HepG2 (cell line): ENCODE measurements at regions not wholly inside any gene's neighbourhood (a gene's known extent, or its start where the extent isn't known, plus 50 kb on each side); places are given as distances from the start of the nearest gene placed in this dataset.

Experiments used
- ATAC-seq: fragments of 200-7000 bp; cut with Tn5 transposase; 3 replicates; pipeline ENCODE4 v1.9.1; 2020; ENCODE audit warnings: mild to moderate bottlenecking, moderate library complexity
- BruUV-seq: library from RNA; stranded (reverse); fragments of 400-500 nt; replicated peaks from 2 replicates; lab custom pipeline; 2021; lab: Mats Ljungman, UMichigan
- CTCF ChIA-PET: fragments of 300-600 bp; formaldehyde crosslinking; extraction: SDS; loops from one replicate; lab custom pipeline; 2021; ENCODE audit warnings: low total read pairs, inconsistent platforms, low intra/inter-chr PET ratio; lab: Yijun Ruan, JAX
- POLR2A ChIA-PET: fragments of 350-600 bp; sonication (Branson Sonifier 250); formaldehyde crosslinking; loops from one replicate; lab custom pipeline; 2020; ENCODE audit warnings: antibody characterized with exemption, inconsistent platforms; lab: Yijun Ruan, JAX
- DNase-seq: peaks from one replicate; pipeline ENCODE4 v3.0.0-alpha.2; 2015; ENCODE audit warnings: low spot score
- FAIRE-seq: peaks from 3 replicates; lab custom pipeline; 2011; peaks lifted over from hg19 to GRCh38; lab: Jason Lieb, UNC
- H2AFZ ChIP-seq: one replicate; pipeline ENCODE4 v1.6.1; 2011; ENCODE audit warnings: low read length, inconsistent platforms
- H3K27ac ChIP-seq: fragments of 300-600 bp; 3 replicates; pipeline ENCODE4 v1.8.0; 2011; ENCODE audit warnings: mixed run types, mild to moderate bottlenecking, mixed read lengths, low read length, inconsistent platforms; ENCODE audit not compliant: insufficient read depth; ENCODE audit errors: extremely low read length
- H3K27me3 ChIP-seq, 2 experiments: fragments of 200-600 bp in 1 of 2; 2 replicates in 1 of 2; 3 replicates in 1 of 2; pipeline versions ENCODE4 v1.6.0 to v1.8.0; 2011; ENCODE audit warnings: low read length in 2 of 2, mild to moderate bottlenecking in 2 of 2, moderate library complexity in 2 of 2, inconsistent platforms in 1 of 2; ENCODE audit not compliant: insufficient read depth in 2 of 2, control insufficient read depth in 1 of 2
- H3K36me3 ChIP-seq, 2 experiments: fragments of 200-600 bp in 1 of 2; replicated peaks in 1 of 2; 2 replicates in 1 of 2; 3 replicates in 1 of 2; pipeline versions ENCODE4 v1.5.1 to v1.8.0; 2011; ENCODE audit warnings: low read length in 2 of 2, inconsistent platforms in 1 of 2; ENCODE audit not compliant: insufficient read depth in 2 of 2, control insufficient read depth in 1 of 2
- H3K4me1 ChIP-seq: 2 replicates; pipeline ENCODE4 v1.5.1; 2012; ENCODE audit warnings: low read length, inconsistent platforms; ENCODE audit not compliant: insufficient read depth
- H3K4me2 ChIP-seq: 2 replicates; pipeline ENCODE4 v1.6.0; 2011; ENCODE audit warnings: low read depth, low read length, inconsistent platforms
- H3K4me3 ChIP-seq, 3 experiments: fragments of 200-600 bp in 1 of 3; sonication (generic), shearing (Covaris generic) in 1 of 3; replicated peaks in 1 of 3; 2 replicates each; pipeline ENCODE4 v1.5.1; 2011 to 2016; ENCODE audit warnings: low read length in 3 of 3, inconsistent platforms in 2 of 3, low read depth in 2 of 3, mild to moderate bottlenecking in 2 of 3, control low read depth in 1 of 3, mixed read lengths in 1 of 3; ENCODE audit not compliant: insufficient read depth in 1 of 3
- H3K79me2 ChIP-seq: one replicate; pipeline ENCODE4 v1.6.1; 2011; ENCODE audit warnings: low read length, inconsistent platforms; ENCODE audit not compliant: insufficient read depth
- H3K9ac ChIP-seq: 2 replicates; pipeline ENCODE4 v1.6.0; 2011; ENCODE audit warnings: mild to moderate bottlenecking, low read depth, low read length, inconsistent platforms; ENCODE audit not compliant: insufficient read depth
- H3K9me3 ChIP-seq: 2 replicates; pipeline ENCODE4 v1.5.1; 2012; ENCODE audit warnings: mild to moderate bottlenecking, low read length
- H4K20me1 ChIP-seq: 2 replicates; pipeline ENCODE4 v1.6.0; 2011; ENCODE audit warnings: inconsistent platforms, mild to moderate bottlenecking, low read length, moderate library complexity; ENCODE audit not compliant: insufficient read depth
- ATF6 ChIP-seq: sonication (generic); formaldehyde crosslinking; conservative IDR thresholded peaks from 2 replicates; pipeline ENCODE4 v1.4.0; 2020; ENCODE audit warnings: missing genetic modification reagents
- BCL3 ChIP-seq: sonication (generic); formaldehyde crosslinking; IDR thresholded peaks from 2 replicates; pipeline ENCODE4 v1.5.1; 2020; ENCODE audit warnings: mild to moderate bottlenecking, missing genetic modification reagents, moderate library complexity
- CBFB ChIP-seq: sonication (generic); formaldehyde crosslinking; IDR thresholded peaks from 2 replicates; pipeline ENCODE4 v1.4.0; 2020; ENCODE audit warnings: missing genetic modification reagents
- DDIT3 ChIP-seq: sonication (generic); formaldehyde crosslinking; IDR thresholded peaks from 2 replicates; pipeline ENCODE4 v1.4.0; 2020; ENCODE audit warnings: mild to moderate bottlenecking, missing genetic modification reagents
- DRAP1 ChIP-seq: IDR thresholded peaks from 2 replicates; pipeline ENCODE4 v1.6.1; 2016; ENCODE audit warnings: missing genetic modification reagents, missing compliant biosample characterization
- HES4 ChIP-seq: sonication (generic); formaldehyde crosslinking; IDR thresholded peaks from 2 replicates; pipeline ENCODE4 v1.9.0; 2021; ENCODE audit warnings: mild to moderate bottlenecking, missing genetic modification reagents, borderline replicate concordance
- HOXA3 ChIP-seq: sonication (generic); formaldehyde crosslinking; IDR thresholded peaks from 2 replicates; pipeline ENCODE4 v1.5.0; 2020; ENCODE audit warnings: missing genetic modification reagents
- JUN ChIP-seq: sonication (generic); formaldehyde crosslinking; IDR thresholded peaks from 2 replicates; pipeline ENCODE4 v1.4.0; 2020; ENCODE audit warnings: mild to moderate bottlenecking, missing genetic modification reagents
- KLF15 ChIP-seq: sonication (generic); formaldehyde crosslinking; IDR thresholded peaks from 2 replicates; pipeline ENCODE4 v1.8.1; 2023; ENCODE audit warnings: borderline replicate concordance, mild to moderate bottlenecking, inconsistent platforms, missing genetic modification reagents, mixed read lengths
- MLXIP ChIP-seq: sonication (generic); formaldehyde crosslinking; IDR thresholded peaks from 2 replicates; pipeline ENCODE4 v1.9.0; 2021; ENCODE audit warnings: missing genetic modification reagents, borderline replicate concordance
- SALL1 ChIP-seq: sonication (generic); formaldehyde crosslinking; IDR thresholded peaks from 2 replicates; pipeline ENCODE4 v1.8.0; 2022; ENCODE audit warnings: mild to moderate bottlenecking, missing genetic modification reagents
- ZC3H13 ChIP-seq: sonication (generic); formaldehyde crosslinking; IDR thresholded peaks from 2 replicates; pipeline ENCODE4 v1.8.1; 2023; ENCODE audit warnings: mild to moderate bottlenecking, missing genetic modification reagents, moderate library complexity
- ZFY ChIP-seq: sonication (generic); formaldehyde crosslinking; IDR thresholded peaks from 2 replicates; pipeline ENCODE4 v1.4.0; 2020; ENCODE audit warnings: missing genetic modification reagents
- ZNF124 ChIP-seq: sonication (generic); formaldehyde crosslinking; IDR thresholded peaks from 2 replicates; pipeline ENCODE4 v1.4.0; 2020; ENCODE audit warnings: missing genetic modification reagents
- ZNF224 ChIP-seq: sonication (generic); formaldehyde crosslinking; IDR thresholded peaks from 2 replicates; pipeline ENCODE4 v1.5.0; 2020; ENCODE audit warnings: mild to moderate bottlenecking, missing genetic modification reagents
- ZNF839 ChIP-seq: sonication (generic); formaldehyde crosslinking; IDR thresholded peaks from 2 replicates; pipeline ENCODE4 v1.4.0; 2020; ENCODE audit warnings: missing genetic modification reagents, mild to moderate bottlenecking, borderline replicate concordance
- WGBS: methylation state at CpG from one replicate; pipeline ENCODE4 v1.1.6; 2017; ENCODE audit warnings: low lambda C conversion rate; 5-methylcytosine and 5-hydroxymethylcytosine counted together
- in situ Hi-C: cut with HindIII; loops from 2 replicates; pipeline ENCODE4 v1.10.0; 2017; ENCODE audit warnings: low pct_unique_long_range_greater_than_20kb; ENCODE audit not compliant: extremely low pct_ligation_motif_present
- intact Hi-C: fragments of 100-400 bp; cut with micrococcal nuclease; formaldehyde crosslinking; loops from one replicate; pipeline ENCODE4 v1.10.0; 2022; ENCODE audit not compliant: unreplicated experiment

- no peak for TF ChIP-seq BCL3 (CRISPR knock-in tag)
- no peak for TF ChIP-seq DDIT3 (CRISPR knock-in tag)
- no peak for TF ChIP-seq ZNF224 (CRISPR knock-in tag)
- TF ChIP-seq ZNF124 (CRISPR knock-in tag) = no peak
- TF ChIP-seq CBFB (CRISPR knock-in tag) = no peak
- TF ChIP-seq DRAP1 (CRISPR knock-in tag) = no peak
- no peak for TF ChIP-seq ATF6 (CRISPR knock-in tag)
- TF ChIP-seq, all 625 proteins: peak for 0
These were observed 287.4 kb downstream of the NOL4 start (continued) for GRCh38 chr18:33937270-33937816.

GRCh38 chr18:33934258-33934657 is 290.5 kb downstream of the NOL4 start:
- Histone ChIP-seq H4K20me1 (no peaks in the 10 kb centered on the region), H3K27ac (no peak overlapping the region), H3K36me3 (no peaks in the 10 kb centered on the region), H3K4me3 (no peak overlapping the region), H3K9me3 (no peaks in the 10 kb centered on the region), H3K27me3 (no peaks in the 10 kb centered on the region), H2AFZ (no peak overlapping the region), H3K79me2 (no peaks in the 10 kb centered on the region), H3K4me2 (no peak overlapping the region), H3K4me1 (no peaks in the 10 kb centered on the region), H3K9ac (no peak overlapping the region)
- CTCF ChIA-PET = no interaction called here
- 50% methylated on average over 1 of the region's 1 CpG for WGBS
- ATAC-seq (no peak), DNase-seq (no peak), FAIRE-seq (no peak)
- no TSS peak for BruUV-seq
- POLR2A ChIA-PET = no interaction called here
- in situ Hi-C loops = no loop called here
- intact Hi-C loops = no loop called here
- no peak for TF ChIP-seq ZC3H13 (CRISPR knock-in tag)
- TF ChIP-seq SALL1 (CRISPR knock-in tag) = no peak
- no peak for TF ChIP-seq HOXA3
- TF ChIP-seq ZNF839 (CRISPR knock-in tag) = no peak
- TF ChIP-seq JUN (CRISPR knock-in tag) = no peak
- no peak for TF ChIP-seq HES4
- TF ChIP-seq ZFY (CRISPR knock-in tag) = no peak
- TF ChIP-seq MLXIP (CRISPR knock-in tag) = no peak
- TF ChIP-seq KLF15 (CRISPR knock-in tag) = no peak
